ENCODE measurements at regions not wholly inside any gene's neighbourhood (a gene's known extent, or its start where the extent isn't known, plus 50 kb on each side); places are given as distances from the start of the nearest gene placed in this dataset.
"Not testable (repeated sequence)": the region's sequence is repeated elsewhere in the genome, so short reads cannot be mapped to it uniquely, and the experiment has no call there.

DNA sequence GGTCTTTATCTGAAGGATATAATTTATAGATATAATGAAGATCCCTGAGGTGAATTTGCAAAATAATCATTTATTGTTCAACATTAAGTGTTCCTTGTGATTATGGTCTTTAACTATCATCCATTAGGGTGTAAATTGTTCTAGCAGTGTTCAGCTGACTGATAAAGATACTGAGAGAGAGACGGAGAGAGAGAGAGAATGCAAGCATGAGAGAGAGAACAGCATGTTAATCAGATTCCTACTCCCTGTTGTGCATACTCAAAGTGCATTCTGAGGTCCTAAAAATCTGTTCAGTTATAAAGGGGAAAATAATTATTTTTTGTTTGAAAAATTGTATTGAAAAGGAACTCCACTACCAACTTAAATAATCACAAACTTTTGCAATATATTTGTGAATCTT is 271.0 kb upstream of the CBLB start:
- intact Hi-C loops (cut with DNase I; ENCODE audit: low total_unique reads), result no loop called here

DNA sequence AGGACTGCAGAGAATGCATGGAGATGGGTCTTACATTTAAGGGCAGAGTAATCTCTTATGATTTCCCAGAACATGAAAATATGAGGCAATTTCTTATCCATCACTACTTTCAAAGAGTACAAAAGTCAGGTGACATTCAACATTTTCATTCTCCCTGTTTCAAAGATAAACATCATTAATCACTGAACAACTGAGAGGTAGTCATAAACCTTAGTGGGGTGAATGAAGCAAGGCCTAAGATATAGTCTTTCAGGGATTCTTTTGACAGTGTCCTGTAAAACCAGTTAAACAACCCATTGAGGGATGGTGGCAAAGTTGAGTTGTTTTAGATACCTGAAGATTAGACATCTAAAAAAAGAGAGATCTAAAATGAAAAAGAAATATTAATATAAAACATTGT is 271.6 kb upstream of the CBLB start:
- Histone ChIP-seq H3K4me1 (no peaks in the 10 kb centered on the region), H3K36me3 (no peaks in the 10 kb centered on the region), H3K9me3 (no peaks in the 10 kb centered on the region), H3K27me3 (no peaks in the 10 kb centered on the region), H3K4me3 (no peak overlapping the region), H3K27ac (no peak overlapping the region)
- no peak for TF ChIP-seq CTCF (IDR thresholded peaks at IDR 0.05 in 4 of 5, conservative IDR thresholded peaks at IDR 0.05 in 1 of 5)
- no peak for TF ChIP-seq POLR2A (IDR thresholded peaks at IDR 0.05)
- intact Hi-C loops (cut with DNase I; ENCODE audit: low total_unique reads) (no loop called here), in situ Hi-C loops (cut with MboI; ENCODE audit: low sequenced_read_pairs in 4 of 4) (no loop called here)
- ATAC-seq (no peak), DNase-seq (no peak)

More for the DNA sequence above, 271.0 kb upstream of the CBLB start:
- H3K27me3 ChIP-seq, result no peaks in the 10 kb centered on the region
- no peaks in the 10 kb centered on the region for H3K4me1 ChIP-seq
- H3K9me3 ChIP-seq, result no peaks in the 10 kb centered on the region
- H3K36me3 ChIP-seq, result no peaks in the 10 kb centered on the region
- TF ChIP-seq CTCF (IDR thresholded peaks at IDR 0.05 in 4 of 5, conservative IDR thresholded peaks at IDR 0.05 in 1 of 5) (no peak), POLR2A (IDR thresholded peaks at IDR 0.05) (no peak)
- in situ Hi-C loops (cut with MboI; ENCODE audit: low sequenced_read_pairs in 4 of 4), result no loop called here
- no peak overlapping the region for H3K27ac ChIP-seq
- ATAC-seq, result no peak
- H3K4me3 ChIP-seq, result no peak overlapping the region
- no peak for DNase-seq

DNA sequence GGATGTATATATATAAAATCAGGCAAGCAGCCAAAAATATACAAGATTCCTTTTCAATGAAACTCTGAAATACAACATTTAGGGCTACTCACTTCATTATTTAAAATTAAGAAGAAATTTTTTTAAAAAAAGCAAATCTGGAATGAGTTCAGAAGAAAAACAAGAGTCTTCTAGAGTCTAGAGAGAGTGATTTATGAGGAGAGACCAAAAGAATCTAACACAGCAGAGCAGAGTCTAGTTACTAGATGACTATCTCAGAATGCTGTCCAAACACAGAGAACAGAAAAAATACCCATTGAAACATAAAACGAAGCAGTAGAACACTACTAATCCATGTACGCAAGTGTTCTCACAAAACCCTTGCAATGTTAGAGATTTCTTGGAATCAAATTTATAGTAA is 275.2 kb upstream of the CBLB start:
- H3K4me3 ChIP-seq, result no peak overlapping the region
- ATAC-seq (no peak), DNase-seq (no peak)
- TF ChIP-seq CTCF (IDR thresholded peaks at IDR 0.05 in 4 of 5, conservative IDR thresholded peaks at IDR 0.05 in 1 of 5), result no peak
- no peak for TF ChIP-seq POLR2A (IDR thresholded peaks at IDR 0.05)
- H3K9me3 ChIP-seq, result no peaks in the 10 kb centered on the region
- no peaks in the 10 kb centered on the region for H3K27me3 ChIP-seq
- no peak overlapping the region for H3K27ac ChIP-seq
- no peaks in the 10 kb centered on the region for H3K36me3 ChIP-seq
- intact Hi-C loops (cut with DNase I; ENCODE audit: low total_unique reads), result no loop called here
- H3K4me1 ChIP-seq, result no peaks in the 10 kb centered on the region
- in situ Hi-C loops (cut with MboI; ENCODE audit: low sequenced_read_pairs in 4 of 4), result no loop called here

DNA sequence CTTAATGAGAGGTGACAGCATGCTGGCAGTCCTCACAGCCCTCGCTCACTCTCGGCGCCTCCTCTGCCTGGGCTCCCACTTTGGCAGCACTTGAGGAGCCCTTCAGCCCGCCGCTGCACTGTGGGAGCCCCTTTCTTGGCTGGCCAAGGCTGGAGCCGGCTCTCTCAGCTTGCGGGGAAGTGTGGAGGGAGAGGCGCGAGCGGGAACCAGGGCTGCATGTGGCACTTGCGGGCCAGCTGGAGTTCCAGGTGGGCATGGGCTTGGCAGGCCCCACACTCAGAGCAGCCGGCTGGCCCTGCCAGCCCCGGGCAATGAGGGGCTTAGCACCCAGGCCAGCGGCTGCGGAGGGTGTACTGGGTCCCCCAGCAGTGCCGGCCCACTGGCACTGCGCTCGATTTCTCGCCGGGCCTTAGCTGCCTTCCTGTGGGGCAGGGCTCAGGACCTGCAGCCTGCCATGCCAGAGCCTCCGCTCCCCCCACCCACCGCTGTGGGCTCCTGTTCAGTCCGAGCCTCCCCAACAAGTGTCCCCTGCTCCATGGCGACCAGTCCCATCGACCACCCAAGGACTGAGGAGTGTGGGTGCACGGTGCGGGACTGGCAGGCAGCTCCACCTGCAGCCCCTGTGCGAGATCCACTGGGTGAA is 279.7 kb upstream of the CBLB start:
- H3K27ac ChIP-seq; DNase-seq; in situ Hi-C loops (cut with MboI; ENCODE audit: low sequenced_read_pairs in 4 of 4): not testable (repeated sequence)

GRCh38 chr3:106157411-106157810 is 288.6 kb upstream of the CBLB start:
- intact Hi-C loops (cut with DNase I; ENCODE audit: low total_unique reads), result no loop called here
- DNase-seq (no peak), ATAC-seq (no peak)
- TF ChIP-seq CTCF (IDR thresholded peaks at IDR 0.05 in 4 of 5, conservative IDR thresholded peaks at IDR 0.05 in 1 of 5) (no peak), POLR2A (IDR thresholded peaks at IDR 0.05) (no peak)
- H3K4me1 ChIP-seq, result no peaks in the 10 kb centered on the region
- in situ Hi-C loops (cut with MboI; ENCODE audit: low sequenced_read_pairs in 4 of 4), result no loop called here
- H3K27me3 ChIP-seq, result no peaks in the 10 kb centered on the region
- H3K36me3 ChIP-seq, result no peaks in the 10 kb centered on the region
- no peak overlapping the region for H3K27ac ChIP-seq
- H3K4me3 ChIP-seq, result no peak overlapping the region
- H3K9me3 ChIP-seq, result no peaks in the 10 kb centered on the region

More for the DNA sequence above, 279.7 kb upstream of the CBLB start:
- H3K27me3 ChIP-seq; H3K9me3 ChIP-seq; H3K4me3 ChIP-seq; intact Hi-C loops (cut with DNase I; ENCODE audit: low total_unique reads); H3K4me1 ChIP-seq; ATAC-seq; H3K36me3 ChIP-seq: not testable (repeated sequence)
